ENCODE measurements at regions not wholly inside any gene's neighbourhood (a gene's known extent, or its start where the extent isn't known, plus 50 kb on each side); places are given as distances from the start of the nearest gene placed in this dataset.
"Not testable (repeated sequence)": the region's sequence is repeated elsewhere in the genome, so short reads cannot be mapped to it uniquely, and the experiment has no call there.

GRCh38 chr17:83161298-83162034 is 82.1 kb downstream of the METRNL start:
- H3K27ac ChIP-seq = no peak overlapping the region
- TF ChIP-seq CTCF (conservative IDR thresholded peaks at IDR 0.05) (no peak), ZFX (IDR thresholded peaks at IDR 0.05) (no peak)

- no peak overlapping the region for H3K27ac ChIP-seq
- no peak for TF ChIP-seq CTCF (conservative IDR thresholded peaks at IDR 0.05)
- no peak for TF ChIP-seq ZFX (IDR thresholded peaks at IDR 0.05)
Measured at GRCh38 chr17:83162035-83162745, 82.8 kb downstream of the METRNL start.

GRCh38 chr17:83164490-83164889 is 85.1 kb downstream of the METRNL start:
- TF ChIP-seq ZFX (IDR thresholded peaks at IDR 0.05) (no peak), CTCF (conservative IDR thresholded peaks at IDR 0.05) (no peak)

GRCh38 chr17:83170571-83171260 is 91.3 kb downstream of the METRNL start:
- no peak overlapping the region for H3K27ac ChIP-seq
- TF ChIP-seq ZFX (IDR thresholded peaks at IDR 0.05) = no peak

More at GRCh38 chr17:83164490-83164889, 85.1 kb downstream of the METRNL start:
- no peak overlapping the region for H3K27ac ChIP-seq

- TF ChIP-seq CTCF (conservative IDR thresholded peaks at IDR 0.05) = no peak
- no peak for TF ChIP-seq ZFX (IDR thresholded peaks at IDR 0.05)
- no peak overlapping the region for H3K27ac ChIP-seq
Measured at GRCh38 chr17:83171661-83172060, 92.3 kb downstream of the METRNL start.

DNA sequence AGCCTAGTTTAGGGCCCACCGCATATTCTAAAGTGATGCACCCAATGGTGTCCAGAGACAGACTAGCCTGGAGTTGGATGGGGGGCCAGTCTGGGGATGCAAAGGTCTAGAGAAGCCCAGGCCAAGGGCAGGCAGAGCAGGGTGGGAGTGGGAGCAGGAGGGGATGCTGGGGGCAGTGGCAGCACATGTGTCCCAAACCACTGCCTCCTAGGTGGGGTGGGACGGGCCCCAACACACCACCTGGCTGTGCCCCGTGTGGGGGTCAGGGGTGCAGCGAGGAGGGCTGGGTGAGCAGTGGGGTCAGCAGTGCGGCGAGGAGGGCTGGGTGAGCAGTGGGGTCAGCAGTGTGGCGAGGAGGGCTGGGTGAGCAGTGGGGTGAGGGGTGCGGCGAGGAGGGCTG is 92.7 kb downstream of the METRNL start:
- not testable (repeated sequence) for H3K27ac ChIP-seq

GRCh38 chr17:83172646-83173045 is 93.2 kb downstream of the METRNL start:
- not testable (repeated sequence) for H3K27ac ChIP-seq

DNA sequence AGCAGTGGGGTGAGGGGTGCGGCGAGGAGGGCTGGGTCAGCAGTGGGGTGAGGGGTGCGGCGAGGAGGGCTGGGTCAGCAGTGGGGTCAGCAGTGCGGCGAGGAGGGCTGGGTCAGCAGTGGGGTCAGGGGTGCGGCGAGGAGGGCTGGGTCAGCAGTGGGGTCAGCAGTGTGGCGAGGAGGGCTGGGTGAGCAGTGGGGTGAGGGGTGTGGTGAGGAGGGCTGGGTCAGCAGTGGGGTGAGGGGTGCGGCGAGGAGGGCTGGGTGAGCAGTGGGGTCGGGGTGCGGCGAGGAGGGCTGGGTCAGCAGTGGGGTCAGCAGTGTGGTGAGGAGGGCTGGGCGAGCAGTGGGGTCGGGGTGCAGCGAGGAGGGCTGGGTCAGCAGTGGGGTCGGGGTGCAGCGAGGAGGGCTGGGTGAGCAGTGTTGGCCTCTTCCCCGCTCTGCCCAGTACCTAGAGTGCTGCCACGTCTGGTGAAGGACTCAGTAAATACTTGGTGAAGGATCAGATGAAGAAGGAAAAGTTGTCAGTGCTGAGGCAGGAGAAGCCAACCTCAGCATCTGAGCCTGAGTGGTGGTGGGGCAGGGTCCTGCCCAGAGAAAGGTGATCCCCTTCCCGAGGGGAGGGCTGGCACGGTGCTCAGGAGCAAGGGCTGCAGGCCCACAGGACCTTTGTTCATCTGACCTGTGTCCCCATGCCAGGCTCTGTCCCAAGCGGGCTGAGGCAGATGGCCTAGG is 93.9 kb downstream of the METRNL start:
- peak overlapping the region; percentile 56 for H3K27ac ChIP-seq

- H3K27ac ChIP-seq = peak overlapping the region; percentile 56
- no peak for TF ChIP-seq CTCF (conservative IDR thresholded peaks at IDR 0.05)
- TF ChIP-seq ZFX (IDR thresholded peaks at IDR 0.05) = 0 out of 2 replicates have a peak, but pooled peaks have one; percentile 34
Measured at GRCh38 chr17:83173914-83174361, 94.5 kb downstream of the METRNL start.
